ENCODE measurements at regions not wholly inside any gene's neighbourhood (a gene's known extent, or its start where the extent isn't known, plus 50 kb on each side); places are given as distances from the start of the nearest gene placed in this dataset.
A peak's percentile ranks its signal among the peaks of the same experiment; 100 is the strongest.

GRCh38 chr4:133585323-133585722, 436.2 kb downstream of the PCDH10 start:
- WGBS, 2 donors = 83 to 91% methylated on average over 5 to 8 of the region's 8 CpGs

GRCh38 chr4:133584714-133585113, 435.6 kb downstream of the PCDH10 start:
- Histone ChIP-seq H3K36me3 (no peaks in the 10 kb centered on the region), H3K27me3 (no peaks in the 10 kb centered on the region), H3K4me3 (no peak overlapping the region), H3K27ac (no peak overlapping the region), H3K4me1 (no peaks in the 10 kb centered on the region), H3K9me3 (no peaks in the 10 kb centered on the region)
- no peak for ATAC-seq (ENCODE audit: low FRiP score in 2 of 2)
- TF ChIP-seq EP300 (IDR thresholded peaks at IDR 0.05) (no peak), POLR2A (IDR thresholded peaks at IDR 0.05) (no peak), CTCF (IDR thresholded peaks at IDR 0.05) (no peak), POLR2AphosphoS5 (IDR thresholded peaks at IDR 0.05) (no peak)
- no peak for DNase-seq
- WGBS, 2 donors = 95 to 98% methylated on average over 4 to 5 of the region's 5 CpGs

More at GRCh38 chr4:133585323-133585722, 436.2 kb downstream of the PCDH10 start:
- H3K4me1 ChIP-seq = no peaks in the 10 kb centered on the region
- H3K27me3 ChIP-seq = no peaks in the 10 kb centered on the region
- H3K9me3 ChIP-seq = no peaks in the 10 kb centered on the region
- ATAC-seq (ENCODE audit: low FRiP score in 2 of 2) (no peak), DNase-seq (peak in 1 of 2 donors; percentile 29)
- H3K36me3 ChIP-seq = no peaks in the 10 kb centered on the region
- no peak overlapping the region for H3K4me3 ChIP-seq
- no peak overlapping the region for H3K27ac ChIP-seq
- TF ChIP-seq EP300 (IDR thresholded peaks at IDR 0.05) (no peak), POLR2A (IDR thresholded peaks at IDR 0.05) (no peak), POLR2AphosphoS5 (IDR thresholded peaks at IDR 0.05) (no peak), CTCF (IDR thresholded peaks at IDR 0.05) (no peak)

GRCh38 chr4:133581996-133582619, 433.0 kb downstream of the PCDH10 start:
- TF ChIP-seq POLR2AphosphoS5 (IDR thresholded peaks at IDR 0.05) (no peak), EP300 (IDR thresholded peaks at IDR 0.05) (no peak), CTCF (IDR thresholded peaks at IDR 0.05) (no peak), POLR2A (IDR thresholded peaks at IDR 0.05) (no peak)
- DNase-seq = no peak
- Histone ChIP-seq H3K4me3 (no peak overlapping the region), H3K4me1 (no peaks in the 10 kb centered on the region), H3K36me3 (no peaks in the 10 kb centered on the region), H3K27ac (no peak overlapping the region), H3K9me3 (no peaks in the 10 kb centered on the region), H3K27me3 (no peaks in the 10 kb centered on the region)
- 89 to 92% methylated on average over 2 of the region's 2 CpGs for WGBS, 2 donors
- no peak for ATAC-seq (ENCODE audit: low FRiP score in 2 of 2)

GRCh38 chr4:133574248-133574647, 425.2 kb downstream of the PCDH10 start:
- TF ChIP-seq POLR2A (IDR thresholded peaks at IDR 0.05) (no peak), EP300 (IDR thresholded peaks at IDR 0.05) (no peak), CTCF (IDR thresholded peaks at IDR 0.05) (no peak), POLR2AphosphoS5 (IDR thresholded peaks at IDR 0.05) (no peak)
- H3K4me1 ChIP-seq = no peaks in the 10 kb centered on the region
- no peaks in the 10 kb centered on the region for H3K27me3 ChIP-seq
- DNase-seq = no peak
- ATAC-seq (ENCODE audit: low FRiP score in 2 of 2) = no peak
- H3K4me3 ChIP-seq = no peak overlapping the region
- no peaks in the 10 kb centered on the region for H3K36me3 ChIP-seq
- WGBS, 2 donors = 86 to 87% methylated on average over 1 of the region's 1 CpG
- no peak overlapping the region for H3K27ac ChIP-seq
- H3K9me3 ChIP-seq = no peaks in the 10 kb centered on the region

GRCh38 chr4:133565379-133565778, 416.3 kb downstream of the PCDH10 start:
- TF ChIP-seq POLR2A (IDR thresholded peaks at IDR 0.05) (no peak), POLR2AphosphoS5 (IDR thresholded peaks at IDR 0.05) (no peak)
- Histone ChIP-seq H3K36me3 (no peaks in the 10 kb centered on the region), H3K4me1 (no peaks in the 10 kb centered on the region), H3K27ac (no peak overlapping the region), H3K9me3 (no peaks in the 10 kb centered on the region), H3K27me3 (no peaks in the 10 kb centered on the region), H3K4me3 (no peak overlapping the region)
- DNase-seq = no peak
- ATAC-seq (ENCODE audit: low FRiP score in 2 of 2) = no peak
- 0% methylated on average over 1 of the region's 1 CpG for WGBS, 2 donors

Data from upper lobe of left lung (tissue), 6 donors.